ENCODE measurements at regions not wholly inside any gene's neighbourhood (a gene's known extent, or its start where the extent isn't known, plus 50 kb on each side); places are given as distances from the start of the nearest gene placed in this dataset.

DNA sequence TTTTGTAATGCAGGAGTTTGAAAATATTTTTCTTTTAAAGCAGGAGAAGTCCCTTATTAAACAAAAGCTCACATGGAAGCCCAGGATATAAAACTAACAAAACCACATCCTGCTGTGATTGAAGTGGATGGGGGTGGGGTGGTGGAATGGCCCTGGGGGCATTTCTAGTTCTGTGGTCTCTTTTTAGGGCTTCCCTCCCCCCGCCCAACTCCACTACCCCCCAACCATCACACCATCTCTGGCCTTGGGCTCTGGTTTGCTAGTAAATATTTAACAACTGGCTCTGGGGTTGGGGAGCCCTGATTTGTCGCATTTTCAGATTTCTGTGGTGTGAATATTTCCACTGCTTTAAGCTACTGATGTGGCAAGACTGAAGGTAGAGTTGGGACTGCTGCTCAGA, 279.6 kb upstream of the PLET1 start:
- 86 to 95% methylated on average over 2 of the region's 2 CpGs for WGBS, 2 donors
- no peak overlapping the region for H3K4me3 ChIP-seq
- no peaks in the 10 kb centered on the region for H3K9me3 ChIP-seq
- H3K36me3 ChIP-seq = no peaks in the 10 kb centered on the region
- no peak overlapping the region for H3K27ac ChIP-seq
- H3K27me3 ChIP-seq = peaks cover 0 to 16% (median 0%) of the 10 kb centered on the region in 4 donors
- intact Hi-C loops (cut with DNase I) = no loop called here
- TF ChIP-seq, protein P1, sequence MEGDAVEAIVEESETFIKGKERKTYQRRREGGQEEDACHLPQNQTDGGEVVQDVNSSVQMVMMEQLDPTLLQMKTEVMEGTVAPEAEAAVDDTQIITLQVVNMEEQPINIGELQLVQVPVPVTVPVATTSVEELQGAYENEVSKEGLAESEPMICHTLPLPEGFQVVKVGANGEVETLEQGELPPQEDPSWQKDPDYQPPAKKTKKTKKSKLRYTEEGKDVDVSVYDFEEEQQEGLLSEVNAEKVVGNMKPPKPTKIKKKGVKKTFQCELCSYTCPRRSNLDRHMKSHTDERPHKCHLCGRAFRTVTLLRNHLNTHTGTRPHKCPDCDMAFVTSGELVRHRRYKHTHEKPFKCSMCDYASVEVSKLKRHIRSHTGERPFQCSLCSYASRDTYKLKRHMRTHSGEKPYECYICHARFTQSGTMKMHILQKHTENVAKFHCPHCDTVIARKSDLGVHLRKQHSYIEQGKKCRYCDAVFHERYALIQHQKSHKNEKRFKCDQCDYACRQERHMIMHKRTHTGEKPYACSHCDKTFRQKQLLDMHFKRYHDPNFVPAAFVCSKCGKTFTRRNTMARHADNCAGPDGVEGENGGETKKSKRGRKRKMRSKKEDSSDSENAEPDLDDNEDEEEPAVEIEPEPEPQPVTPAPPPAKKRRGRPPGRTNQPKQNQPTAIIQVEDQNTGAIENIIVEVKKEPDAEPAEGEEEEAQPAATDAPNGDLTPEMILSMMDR (IDR thresholded peaks at IDR 0.05) = no peak
- no peak for TF ChIP-seq POLR2A (IDR thresholded peaks at IDR 0.05)
- no peak for DNase-seq
- H3K4me1 ChIP-seq = peaks cover 0 to 16% (median 7%) of the 10 kb centered on the region in 3 donors

DNA sequence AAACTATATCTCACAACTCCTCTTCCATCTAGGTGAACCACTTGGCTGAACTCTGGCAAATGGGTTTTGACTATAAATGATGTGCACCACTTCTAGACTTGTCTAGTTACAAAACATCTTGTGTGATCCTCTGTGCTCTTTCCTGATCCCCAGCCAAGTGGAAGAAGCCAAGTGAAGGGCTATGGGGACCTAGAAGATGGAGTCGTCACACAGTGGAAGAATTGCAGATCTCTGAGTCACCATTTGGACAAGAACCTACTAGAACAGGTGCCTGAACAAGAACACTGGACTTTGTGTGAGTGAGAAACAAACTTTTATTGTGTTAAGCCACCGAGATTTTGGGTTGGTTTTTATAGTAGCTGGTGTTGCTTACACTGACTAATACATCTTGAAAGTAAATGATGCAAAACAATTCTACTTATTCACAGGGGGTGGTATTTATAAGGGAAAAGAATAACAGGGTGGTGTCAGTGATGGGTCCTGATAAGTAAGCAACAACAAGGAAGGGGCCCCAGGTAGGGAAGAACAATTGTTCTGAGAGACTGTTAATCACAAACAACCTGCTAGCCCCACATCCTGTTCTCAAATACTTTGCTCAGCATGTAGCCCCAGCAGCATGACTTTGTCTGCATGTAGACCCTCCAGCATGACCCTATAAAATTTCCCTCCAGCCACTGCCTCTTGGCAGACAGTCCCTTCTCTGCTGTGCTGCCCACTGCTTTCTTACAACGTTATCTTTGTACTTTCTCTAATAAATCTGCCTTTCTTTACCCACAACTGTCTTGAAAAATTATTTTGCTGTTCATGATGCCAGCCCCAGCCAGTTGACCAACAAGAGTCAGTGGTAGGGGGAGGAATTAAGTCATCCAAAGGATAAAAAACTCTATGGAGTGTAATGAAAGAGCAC, 280.7 kb upstream of the PLET1 start:
- H3K4me3 ChIP-seq = no peak overlapping the region
- peaks cover 0 to 16% (median 7%) of the 10 kb centered on the region in 3 donors for H3K4me1 ChIP-seq
- TF ChIP-seq POLR2A (IDR thresholded peaks at IDR 0.05) = no peak
- TF ChIP-seq, protein P1 (IDR thresholded peaks at IDR 0.05) = no peak
- H3K27ac ChIP-seq = no peak overlapping the region
- intact Hi-C loops (cut with DNase I) = no loop called here
- peaks cover 0 to 8% (median 0%) of the 10 kb centered on the region in 4 donors for H3K27me3 ChIP-seq
- no peaks in the 10 kb centered on the region for H3K9me3 ChIP-seq
- DNase-seq = no peak
- H3K36me3 ChIP-seq = no peaks in the 10 kb centered on the region
- WGBS, 2 donors = 51 to 59% methylated on average over 3 of the region's 3 CpGs

DNA sequence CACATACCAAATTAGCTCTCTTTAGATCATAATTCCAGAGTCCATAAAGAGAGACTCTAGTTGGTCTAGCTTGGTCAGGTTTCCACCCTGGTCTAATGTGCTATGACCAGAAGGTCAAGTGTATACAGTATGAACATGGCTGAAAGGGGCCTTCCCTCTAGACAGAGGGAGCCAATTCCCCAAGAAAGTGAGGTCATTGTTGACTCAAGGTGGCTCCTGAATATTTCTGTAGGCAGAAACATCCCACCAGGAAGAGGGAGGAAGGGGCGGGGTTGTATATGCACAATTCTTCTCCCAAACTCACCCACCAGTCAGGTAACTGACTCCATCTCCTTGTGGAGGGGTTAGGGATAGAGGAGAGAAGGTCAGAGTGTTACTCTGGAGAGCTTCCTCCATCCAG, 281.8 kb upstream of the PLET1 start:
- peaks cover 0 to 4% (median 0%) of the 10 kb centered on the region in 4 donors for H3K27me3 ChIP-seq
- WGBS, 2 donors = 70 to 88% methylated on average over 1 of the region's 1 CpG
- H3K27ac ChIP-seq = no peak overlapping the region
- no peaks in the 10 kb centered on the region for H3K36me3 ChIP-seq
- intact Hi-C loops (cut with DNase I) = no loop called here
- TF ChIP-seq POLR2A (IDR thresholded peaks at IDR 0.05) = no peak
- TF ChIP-seq, protein P1 (IDR thresholded peaks at IDR 0.05) = no peak
- no peak for DNase-seq
- H3K4me1 ChIP-seq = peaks cover 0 to 16% (median 7%) of the 10 kb centered on the region in 3 donors
- no peak overlapping the region for H3K4me3 ChIP-seq
- H3K9me3 ChIP-seq = no peaks in the 10 kb centered on the region

DNA sequence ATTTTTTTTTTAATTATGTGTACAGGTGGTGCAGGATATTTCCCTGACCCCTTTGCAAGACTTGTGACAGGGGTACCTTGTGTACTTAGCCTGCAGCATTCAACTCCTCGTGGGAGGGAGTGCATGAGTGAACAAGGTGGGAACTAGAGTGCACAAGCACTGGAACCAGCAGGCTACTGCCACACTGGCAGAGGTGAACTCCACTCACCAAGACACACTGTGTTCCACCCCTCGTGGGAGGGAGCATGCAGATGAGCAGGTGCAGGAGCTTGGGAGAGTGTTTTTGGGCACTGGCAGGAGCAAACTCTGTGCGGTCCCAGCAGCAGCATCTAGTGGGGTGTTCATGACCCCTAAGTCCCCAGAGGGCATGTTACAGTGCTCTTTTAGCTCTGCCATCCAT, 282.7 kb upstream of the PLET1 start:
- intact Hi-C loops (cut with DNase I) = no loop called here
- no peak overlapping the region for H3K4me3 ChIP-seq
- DNase-seq = no peak
- H3K36me3 ChIP-seq = no peaks in the 10 kb centered on the region
- peaks cover 0 to 9% (median 6%) of the 10 kb centered on the region in 3 donors for H3K4me1 ChIP-seq
- H3K27ac ChIP-seq = no peak overlapping the region
- H3K9me3 ChIP-seq = no peaks in the 10 kb centered on the region
- TF ChIP-seq, protein P1 (IDR thresholded peaks at IDR 0.05) = no peak
- no peak for TF ChIP-seq POLR2A (IDR thresholded peaks at IDR 0.05)
- WGBS, 2 donors = 79 to 80% methylated on average over 3 of the region's 3 CpGs
- H3K27me3 ChIP-seq = peaks cover 0 to 4% (median 0%) of the 10 kb centered on the region in 4 donors

DNA sequence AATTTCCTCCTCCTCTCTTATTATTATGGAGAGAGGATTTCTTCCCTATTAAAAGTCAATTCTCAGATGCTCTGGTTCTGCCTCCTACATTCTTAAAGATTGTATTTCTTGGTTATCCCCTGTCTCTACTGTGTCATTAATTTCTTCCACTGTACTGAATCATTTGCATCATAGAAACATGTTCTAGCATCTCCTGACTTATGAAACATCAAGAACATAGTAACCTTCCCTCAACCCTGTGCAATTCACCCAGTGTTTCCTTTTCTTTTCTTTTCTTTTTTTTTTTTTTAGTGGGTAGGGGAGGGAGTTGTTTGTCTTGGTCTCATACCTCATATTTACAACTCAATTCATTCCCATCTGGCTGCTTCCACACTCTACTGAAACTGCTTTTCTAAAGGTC, 288.0 kb upstream of the PLET1 start:
- no peak overlapping the region for H3K4me3 ChIP-seq
- H3K27ac ChIP-seq = no peak overlapping the region
- intact Hi-C loops (cut with DNase I) = no loop called here
- no peaks in the 10 kb centered on the region for H3K9me3 ChIP-seq
- DNase-seq = no peak
- no peaks in the 10 kb centered on the region for H3K27me3 ChIP-seq
- peaks cover 0 to 3% (median 0%) of the 10 kb centered on the region in 3 donors for H3K4me1 ChIP-seq
- TF ChIP-seq, protein P1 (IDR thresholded peaks at IDR 0.05) = no peak
- no peak for TF ChIP-seq POLR2A (IDR thresholded peaks at IDR 0.05)
- H3K36me3 ChIP-seq = no peaks in the 10 kb centered on the region
